GM10248 (cell line): ENCODE measurements at regions not wholly inside any gene's neighbourhood (a gene's known extent, or its start where the extent isn't known, plus 50 kb on each side); places are given as distances from the start of the nearest gene placed in this dataset.
A peak's percentile ranks its signal among the peaks of the same experiment; 100 is the strongest.
"Not testable (repeated sequence)": the region's sequence is repeated elsewhere in the genome, so short reads cannot be mapped to it uniquely, and the experiment has no call there.

Experiments used
- CTCF ChIA-PET: fragments of 300-600 bp; sonication (Branson Sonifier 250); formaldehyde crosslinking; extraction: SDS; loops from one replicate; lab custom pipeline; 2021; ENCODE audit warnings: antibody characterized with exemption; lab: Yijun Ruan, JAX
- POLR2A ChIA-PET: fragments of 350-650 bp; sonication (Branson Sonifier 250); formaldehyde crosslinking; extraction: SDS; loops from one replicate; lab custom pipeline; 2020; ENCODE audit warnings: antibody characterized with exemption; lab: Yijun Ruan, JAX
- DNase-seq: peaks from one replicate; pipeline ENCODE4 v3.0.0; 2012; ENCODE audit errors: extremely low spot score
- TF ChIP-seq, protein P1 (sequence below): IDR thresholded peaks from 2 replicates; pipeline ENCODE4 v1.5.1; 2012; ENCODE audit warnings: mild to moderate bottlenecking, low read depth; ENCODE audit errors: extremely low read depth, missing control alignments, control extremely low read depth

DNA sequence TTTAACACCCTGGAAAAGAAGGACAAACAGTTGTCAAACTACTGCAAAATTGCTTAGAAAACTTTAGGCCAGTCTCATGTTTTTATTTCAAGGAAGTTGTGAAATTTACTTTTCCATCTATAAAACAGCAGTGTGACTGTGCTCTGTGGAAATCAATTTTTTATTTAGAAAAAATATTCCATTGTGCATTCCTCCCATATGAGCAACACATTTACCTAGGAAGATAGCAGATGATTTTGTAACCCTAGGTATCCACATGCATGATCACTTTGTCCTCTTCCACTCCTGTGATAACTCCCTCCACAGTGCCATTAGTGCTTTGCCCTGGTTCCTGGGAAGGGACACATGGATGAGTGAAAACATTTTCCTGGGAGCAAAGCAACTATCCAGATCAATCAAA is 69.4 kb upstream of the GPCPD1 start:
- TF ChIP-seq, protein P1, sequence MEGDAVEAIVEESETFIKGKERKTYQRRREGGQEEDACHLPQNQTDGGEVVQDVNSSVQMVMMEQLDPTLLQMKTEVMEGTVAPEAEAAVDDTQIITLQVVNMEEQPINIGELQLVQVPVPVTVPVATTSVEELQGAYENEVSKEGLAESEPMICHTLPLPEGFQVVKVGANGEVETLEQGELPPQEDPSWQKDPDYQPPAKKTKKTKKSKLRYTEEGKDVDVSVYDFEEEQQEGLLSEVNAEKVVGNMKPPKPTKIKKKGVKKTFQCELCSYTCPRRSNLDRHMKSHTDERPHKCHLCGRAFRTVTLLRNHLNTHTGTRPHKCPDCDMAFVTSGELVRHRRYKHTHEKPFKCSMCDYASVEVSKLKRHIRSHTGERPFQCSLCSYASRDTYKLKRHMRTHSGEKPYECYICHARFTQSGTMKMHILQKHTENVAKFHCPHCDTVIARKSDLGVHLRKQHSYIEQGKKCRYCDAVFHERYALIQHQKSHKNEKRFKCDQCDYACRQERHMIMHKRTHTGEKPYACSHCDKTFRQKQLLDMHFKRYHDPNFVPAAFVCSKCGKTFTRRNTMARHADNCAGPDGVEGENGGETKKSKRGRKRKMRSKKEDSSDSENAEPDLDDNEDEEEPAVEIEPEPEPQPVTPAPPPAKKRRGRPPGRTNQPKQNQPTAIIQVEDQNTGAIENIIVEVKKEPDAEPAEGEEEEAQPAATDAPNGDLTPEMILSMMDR, result no peak
- no peak for DNase-seq
- ChIA-PET POLR2A (interaction anchor here (0.7 kb wide), 1 partner anchor 96 kb away, joined by 3 read pairs; no protein-coding TSS in a partner anchor), CTCF (interaction anchor here (1.0 kb wide), 1 partner anchor 108 kb away, joined by 3 read pairs; no protein-coding TSS in a partner anchor)

DNA sequence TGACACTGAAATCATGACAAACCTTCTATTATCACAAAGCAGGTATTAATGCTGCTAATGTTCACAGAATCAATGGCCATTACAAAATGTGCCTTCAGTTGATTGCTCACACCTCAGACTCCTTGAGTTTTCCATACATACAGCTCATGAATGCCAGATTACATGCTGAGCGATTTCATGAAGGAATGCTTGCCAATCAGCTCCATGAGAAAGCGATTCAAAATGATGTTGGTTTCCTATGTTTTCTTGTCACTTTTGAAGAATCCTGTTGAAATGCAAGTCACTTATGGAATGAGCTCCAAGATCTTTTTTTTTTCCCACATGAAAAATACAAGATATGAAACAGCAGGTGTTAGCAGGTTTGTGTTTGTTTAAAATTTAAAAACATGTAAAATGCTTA is 68.0 kb upstream of the GPCPD1 start:
- TF ChIP-seq, protein P1, result no peak
- ChIA-PET CTCF (interaction anchor here (1.7 kb wide), 1 partner anchor 11 kb away, joined by 3 read pairs; no protein-coding TSS in a partner anchor), POLR2A (no interaction called here)
- DNase-seq, result no peak

DNA sequence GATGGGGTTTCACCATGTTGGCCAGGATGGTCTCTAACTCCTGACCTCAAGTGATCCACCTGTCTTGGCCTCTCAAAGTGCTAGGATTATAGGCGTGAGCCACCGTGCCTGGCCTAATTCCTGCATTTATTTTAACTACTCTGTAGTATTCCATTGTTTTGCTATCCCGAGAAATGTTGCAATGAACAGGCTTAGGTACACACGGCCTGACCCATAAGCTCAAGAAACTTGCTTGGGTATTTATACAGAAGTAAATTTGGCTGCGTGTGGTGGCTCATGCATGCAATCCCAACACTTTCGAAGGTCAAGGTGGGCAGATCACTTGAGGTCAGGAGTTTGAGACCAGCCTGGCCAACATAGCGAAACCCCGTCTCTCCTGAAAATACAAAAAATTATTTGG is 67.1 kb upstream of the GPCPD1 start:
- POLR2A ChIA-PET, DNase-seq: not testable (repeated sequence)
- CTCF ChIA-PET, result interaction anchor here (1.7 kb wide), 1 partner anchor 10 kb away, joined by 3 read pairs; no protein-coding TSS in a partner anchor

DNA sequence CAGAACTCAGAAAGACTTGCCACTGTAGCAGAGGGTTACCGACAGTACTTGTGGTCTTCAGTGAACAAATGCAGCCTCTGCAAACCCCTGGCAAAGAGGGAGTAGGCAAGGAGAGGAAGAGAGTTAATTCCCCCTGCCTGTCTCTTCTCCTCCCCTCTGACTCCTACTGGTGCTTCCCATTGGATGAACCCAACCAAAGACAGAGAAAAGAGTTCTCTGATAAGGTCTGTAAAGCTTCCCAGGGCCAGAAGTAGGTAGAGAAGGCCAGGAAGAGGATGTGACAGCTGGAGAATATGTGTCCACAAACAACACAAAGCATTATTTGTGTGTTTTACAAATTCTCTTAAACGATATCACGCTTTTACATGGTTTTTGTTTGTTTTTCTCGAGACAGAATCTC is 66.6 kb upstream of the GPCPD1 start:
- TF ChIP-seq, protein P1, result no peak
- ChIA-PET CTCF (interaction anchor here (1.7 kb wide), 1 partner anchor 9 kb away, joined by 3 read pairs; no protein-coding TSS in a partner anchor), POLR2A (no interaction called here)
- DNase-seq, result no peak

DNA sequence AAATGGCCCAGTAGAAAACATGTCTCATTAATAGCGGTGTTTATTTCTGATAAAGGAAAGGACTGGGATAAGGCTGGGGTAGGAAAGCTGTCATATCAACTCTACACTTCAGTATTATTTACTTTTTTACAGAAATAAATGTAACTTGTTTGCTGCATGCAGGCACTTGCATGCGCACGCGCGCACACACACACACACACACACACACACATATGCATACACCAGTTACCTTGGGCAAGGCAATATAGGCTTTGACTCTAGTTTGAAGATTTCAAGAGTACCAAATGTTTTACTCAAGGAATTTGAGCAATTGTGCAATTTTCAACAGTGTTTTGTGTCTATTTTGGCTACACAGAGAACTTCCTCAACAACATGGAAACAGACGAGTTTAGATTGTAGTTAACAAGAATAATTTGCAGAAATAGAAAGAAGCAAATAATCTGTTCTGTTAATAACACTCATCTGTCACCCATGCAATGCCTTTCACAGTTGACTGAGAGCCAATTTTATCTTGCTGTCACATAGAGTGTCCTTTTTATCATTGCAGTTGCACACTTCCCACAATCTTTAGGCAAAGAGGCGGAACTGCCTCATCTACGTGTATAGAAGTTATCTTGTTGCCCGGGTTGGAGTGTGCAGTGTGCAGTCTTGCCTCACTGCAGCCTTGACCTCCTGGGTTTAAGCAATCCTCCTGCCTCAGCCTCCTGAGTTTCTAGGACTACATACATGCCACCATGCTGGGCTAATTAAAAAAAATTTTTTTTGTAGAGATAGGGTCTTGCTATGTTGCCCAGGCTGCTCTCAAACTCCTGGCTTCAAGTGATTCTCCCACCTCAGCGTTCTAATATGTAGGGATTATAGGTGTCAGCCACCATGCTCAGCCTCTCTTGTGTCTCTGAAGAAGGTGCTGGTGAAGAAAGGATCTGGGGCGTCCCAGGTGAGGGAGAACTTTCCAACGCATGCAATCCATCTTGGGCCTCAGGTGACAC is 64.6 kb upstream of the GPCPD1 start:
- ChIA-PET POLR2A (no interaction called here), CTCF (interaction anchor here (0.6 to 1.2 kb wide), 2 partner anchors 14 to 19 kb away, joined by 4 read pairs; no protein-coding TSS in a partner anchor)
- no peak for DNase-seq
- TF ChIP-seq, protein P1, result no peak

DNA sequence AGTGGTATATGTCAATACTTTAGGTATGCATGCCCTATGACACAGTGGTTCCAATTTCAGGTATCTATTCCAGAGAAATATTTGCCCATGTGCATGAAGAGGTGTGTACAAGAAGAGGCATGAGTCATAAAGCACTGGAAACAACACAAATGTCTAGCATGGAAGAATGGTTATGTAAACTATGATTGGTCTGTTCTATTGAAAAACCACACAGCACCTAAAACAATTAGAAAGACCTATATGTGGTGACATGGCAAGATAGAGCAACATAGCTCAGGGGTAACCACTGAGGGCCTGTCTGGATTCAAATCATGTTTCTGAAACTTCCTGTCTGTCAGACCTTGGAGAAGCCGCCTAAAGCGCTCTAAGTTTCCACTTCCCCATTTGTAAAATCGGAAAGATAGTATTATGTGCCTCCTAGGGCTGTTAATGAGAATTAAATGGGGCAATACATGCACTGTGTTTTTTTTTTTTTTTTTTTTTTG is 63.4 kb upstream of the GPCPD1 start:
- DNase-seq, result peak; percentile 48
- TF ChIP-seq, protein P1, result no peak
- CTCF ChIA-PET, result interaction anchor here (1.2 kb wide), 1 partner anchor 18 kb away, joined by 4 read pairs; no protein-coding TSS in a partner anchor
- POLR2A ChIA-PET, result interaction anchor here (0.6 kb wide), 1 partner anchor 87 kb away, joined by 5 read pairs; no protein-coding TSS in a partner anchor
